ENCODE measurements at regions not wholly inside any gene's neighbourhood (a gene's known extent, or its start where the extent isn't known, plus 50 kb on each side); places are given as distances from the start of the nearest gene placed in this dataset.

- no peak for DNase-seq
Observed at GRCh38 chr2:217069263-217070042, 209.6 kb upstream of the TNP1 start.

- no peak for DNase-seq
Observed at GRCh38 chr2:217068677-217069250, 208.9 kb upstream of the TNP1 start.

- no peak for DNase-seq
Observed at GRCh38 chr2:217067787-217068186, 207.9 kb upstream of the TNP1 start.

- no peak for DNase-seq
Observed at GRCh38 chr2:217066510-217067270, 206.8 kb upstream of the TNP1 start.

- no peak for DNase-seq
Observed at GRCh38 chr2:217065695-217066405, 206.0 kb upstream of the TNP1 start.

- no peak for DNase-seq
Observed at GRCh38 chr2:217065012-217065290, 205.1 kb upstream of the TNP1 start.

- no peak for DNase-seq
Observed at GRCh38 chr2:217064234-217065011, 204.6 kb upstream of the TNP1 start.

- no peak for DNase-seq
Observed at GRCh38 chr2:217063238-217063755, 203.4 kb upstream of the TNP1 start.

GRCh38 chr2:217062768-217063167 lies 202.9 kb upstream of the TNP1 start:
- no peak for DNase-seq

- DNase-seq: no peak
Observed at GRCh38 chr2:217061916-217062505, 202.1 kb upstream of the TNP1 start.

- no peak for DNase-seq
Observed at GRCh38 chr2:217060951-217061547, 201.2 kb upstream of the TNP1 start.

GRCh38 chr2:217060516-217060915 lies 200.7 kb upstream of the TNP1 start:
- no peak for DNase-seq

GRCh38 chr2:217058791-217059755 lies 199.2 kb upstream of the TNP1 start:
- no peak for DNase-seq

- no peak for DNase-seq
Observed at GRCh38 chr2:217057773-217058172, 197.9 kb upstream of the TNP1 start.

GRCh38 chr2:217055624-217056023 lies 195.8 kb upstream of the TNP1 start:
- no peak for DNase-seq

- no peak for DNase-seq
Observed at GRCh38 chr2:217054791-217055190, 194.9 kb upstream of the TNP1 start.

- DNase-seq: no peak
Observed at GRCh38 chr2:217052856-217053577, 193.2 kb upstream of the TNP1 start.

GRCh38 chr2:217051416-217051815 lies 191.6 kb upstream of the TNP1 start:
- DNase-seq: no peak

GRCh38 chr2:217049956-217050355 lies 190.1 kb upstream of the TNP1 start:
- no peak for DNase-seq

- no peak for DNase-seq
Observed at GRCh38 chr2:217049422-217049821, 189.6 kb upstream of the TNP1 start.

Measured in CD4-positive, alpha-beta T cell treated with Interleukin-10 for 1 hour (primary cell).